ENCODE measurements at regions not wholly inside any gene's neighbourhood (a gene's known extent, or its start where the extent isn't known, plus 50 kb on each side); places are given as distances from the start of the nearest gene placed in this dataset.

- no peak for DNase-seq (ENCODE audit: extremely low spot score)
- TF ChIP-seq CTCF (IDR thresholded peaks at IDR 0.05; ENCODE audit: control extremely low read depth, extremely low read depth, low read depth, missing control alignments): no peak
- POLR2A ChIA-PET: no interaction called here
- CTCF ChIA-PET: interaction anchor here (2.1 kb wide), 1 partner anchor 11 kb away, joined by 9 read pairs; no protein-coding TSS in a partner anchor
Measured at GRCh38 chr3:30945291-30945690, 50.8 kb upstream of the GADL1 start.

GRCh38 chr3:30948426-30948825 is 54.0 kb upstream of the GADL1 start:
- POLR2A ChIA-PET: no interaction called here
- CTCF ChIA-PET: no interaction called here
- no peak for TF ChIP-seq CTCF (IDR thresholded peaks at IDR 0.05; ENCODE audit: control extremely low read depth, extremely low read depth, low read depth, missing control alignments)

GRCh38 chr3:30951826-30952225 is 57.4 kb upstream of the GADL1 start:
- ChIA-PET CTCF (interaction anchor here (1.4 kb wide), 1 partner anchor 18 kb away, joined by 3 read pairs; no protein-coding TSS in a partner anchor), POLR2A (no interaction called here)
- TF ChIP-seq CTCF (IDR thresholded peaks at IDR 0.05; ENCODE audit: control extremely low read depth, extremely low read depth, low read depth, missing control alignments): no peak
- no peak for DNase-seq (ENCODE audit: extremely low spot score)

More at GRCh38 chr3:30948426-30948825, 54.0 kb upstream of the GADL1 start:
- DNase-seq (ENCODE audit: extremely low spot score): no peak

- CTCF ChIA-PET: interaction anchor here (1.4 to 2.2 kb wide), 2 partner anchors 13 to 19 kb away, joined by 3 to 8 read pairs; no protein-coding TSS in a partner anchor
- no peak for DNase-seq (ENCODE audit: extremely low spot score)
- no peak for TF ChIP-seq CTCF (IDR thresholded peaks at IDR 0.05; ENCODE audit: control extremely low read depth, extremely low read depth, low read depth, missing control alignments)
- POLR2A ChIA-PET: no interaction called here
Measured at GRCh38 chr3:30952786-30953185, 58.3 kb upstream of the GADL1 start.

GRCh38 chr3:30954426-30954825 is 60.0 kb upstream of the GADL1 start:
- POLR2A ChIA-PET: no interaction called here
- CTCF ChIA-PET: interaction anchor here (0.7 to 2.2 kb wide), 6 partner anchors 11 to 125 kb away, joined by 3 to 8 read pairs (median 3); no protein-coding TSS in a partner anchor
- TF ChIP-seq CTCF (IDR thresholded peaks at IDR 0.05; ENCODE audit: control extremely low read depth, extremely low read depth, low read depth, missing control alignments): no peak
- no peak for DNase-seq (ENCODE audit: extremely low spot score)

GRCh38 chr3:30962084-30962483 is 67.6 kb upstream of the GADL1 start:
- DNase-seq (ENCODE audit: extremely low spot score): no peak
- POLR2A ChIA-PET: no interaction called here
- CTCF ChIA-PET: no interaction called here
- no peak for TF ChIP-seq CTCF (IDR thresholded peaks at IDR 0.05; ENCODE audit: control extremely low read depth, extremely low read depth, low read depth, missing control alignments)
